ENCODE measurements at regions not wholly inside any gene's neighbourhood (a gene's known extent, or its start where the extent isn't known, plus 50 kb on each side); places are given as distances from the start of the nearest gene placed in this dataset.

DNA sequence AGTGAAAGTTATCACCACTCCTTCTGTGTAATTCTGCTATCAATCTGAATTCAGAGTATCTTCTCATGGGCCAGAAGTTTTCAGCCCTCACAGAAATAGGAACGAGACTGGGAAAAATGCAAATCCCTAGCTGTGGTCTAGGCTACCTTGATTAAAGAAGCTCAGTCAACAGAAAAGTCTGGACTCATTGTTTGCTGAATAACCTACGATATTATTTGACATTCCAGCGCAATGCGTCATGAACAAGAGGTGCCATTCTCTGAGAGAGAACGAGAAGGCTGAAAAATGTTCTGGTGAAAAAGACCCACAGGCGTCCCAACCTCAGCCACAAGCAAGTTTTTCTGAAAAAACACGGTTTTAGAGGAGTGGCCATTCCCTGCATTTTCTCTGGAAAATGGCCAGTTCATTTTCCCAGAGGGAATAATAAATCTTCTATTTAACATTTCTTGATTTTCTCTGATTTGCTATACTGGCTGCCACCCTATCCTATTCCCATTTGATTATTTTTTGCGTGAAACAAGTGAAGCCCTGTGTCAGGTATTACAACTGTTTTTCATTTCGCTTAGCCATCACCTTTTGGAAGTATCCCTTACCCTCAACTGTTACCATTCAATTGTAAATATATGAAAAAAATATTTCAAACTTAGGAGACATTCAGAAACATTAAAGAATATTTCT, 1117.6 kb upstream of the PRKX start:
- no peak overlapping the region for H3K4me2 ChIP-seq (ENCODE audit: low read length)
- no peaks in the 10 kb centered on the region for H3K27me3 ChIP-seq (ENCODE audit: insufficient read depth, low read depth, low read length)
- H3F3A ChIP-seq (ENCODE audit: insufficient read depth, low read length, poor library complexity, severe bottlenecking) = no peaks in the 10 kb centered on the region
- H3K36me3 ChIP-seq (ENCODE audit: insufficient read depth, low read length) = no peaks in the 10 kb centered on the region
- H3K79me2 ChIP-seq (replicated peaks; ENCODE audit: insufficient read depth, low read length) = no peaks in the 10 kb centered on the region
- no peaks in the 10 kb centered on the region for H3K9me3 ChIP-seq (ENCODE audit: low read length)
- TF ChIP-seq, protein P1, sequence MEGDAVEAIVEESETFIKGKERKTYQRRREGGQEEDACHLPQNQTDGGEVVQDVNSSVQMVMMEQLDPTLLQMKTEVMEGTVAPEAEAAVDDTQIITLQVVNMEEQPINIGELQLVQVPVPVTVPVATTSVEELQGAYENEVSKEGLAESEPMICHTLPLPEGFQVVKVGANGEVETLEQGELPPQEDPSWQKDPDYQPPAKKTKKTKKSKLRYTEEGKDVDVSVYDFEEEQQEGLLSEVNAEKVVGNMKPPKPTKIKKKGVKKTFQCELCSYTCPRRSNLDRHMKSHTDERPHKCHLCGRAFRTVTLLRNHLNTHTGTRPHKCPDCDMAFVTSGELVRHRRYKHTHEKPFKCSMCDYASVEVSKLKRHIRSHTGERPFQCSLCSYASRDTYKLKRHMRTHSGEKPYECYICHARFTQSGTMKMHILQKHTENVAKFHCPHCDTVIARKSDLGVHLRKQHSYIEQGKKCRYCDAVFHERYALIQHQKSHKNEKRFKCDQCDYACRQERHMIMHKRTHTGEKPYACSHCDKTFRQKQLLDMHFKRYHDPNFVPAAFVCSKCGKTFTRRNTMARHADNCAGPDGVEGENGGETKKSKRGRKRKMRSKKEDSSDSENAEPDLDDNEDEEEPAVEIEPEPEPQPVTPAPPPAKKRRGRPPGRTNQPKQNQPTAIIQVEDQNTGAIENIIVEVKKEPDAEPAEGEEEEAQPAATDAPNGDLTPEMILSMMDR (IDR thresholded peaks at IDR 0.05; ENCODE audit: poor library complexity, severe bottlenecking) = no peak
- TF ChIP-seq TAF1 (IDR thresholded peaks at IDR 0.05; ENCODE audit: low read depth) = no peak
- no peak for TF ChIP-seq MXI1 (conservative IDR thresholded peaks at IDR 0.05; ENCODE audit: poor library complexity, severe bottlenecking)
- TF ChIP-seq EP300 (conservative IDR thresholded peaks at IDR 0.05; ENCODE audit: poor library complexity, severe bottlenecking) = no peak
- TF ChIP-seq SMC3 (conservative IDR thresholded peaks at IDR 0.05; ENCODE audit: poor library complexity) = no peak
- TF ChIP-seq, protein P2, sequence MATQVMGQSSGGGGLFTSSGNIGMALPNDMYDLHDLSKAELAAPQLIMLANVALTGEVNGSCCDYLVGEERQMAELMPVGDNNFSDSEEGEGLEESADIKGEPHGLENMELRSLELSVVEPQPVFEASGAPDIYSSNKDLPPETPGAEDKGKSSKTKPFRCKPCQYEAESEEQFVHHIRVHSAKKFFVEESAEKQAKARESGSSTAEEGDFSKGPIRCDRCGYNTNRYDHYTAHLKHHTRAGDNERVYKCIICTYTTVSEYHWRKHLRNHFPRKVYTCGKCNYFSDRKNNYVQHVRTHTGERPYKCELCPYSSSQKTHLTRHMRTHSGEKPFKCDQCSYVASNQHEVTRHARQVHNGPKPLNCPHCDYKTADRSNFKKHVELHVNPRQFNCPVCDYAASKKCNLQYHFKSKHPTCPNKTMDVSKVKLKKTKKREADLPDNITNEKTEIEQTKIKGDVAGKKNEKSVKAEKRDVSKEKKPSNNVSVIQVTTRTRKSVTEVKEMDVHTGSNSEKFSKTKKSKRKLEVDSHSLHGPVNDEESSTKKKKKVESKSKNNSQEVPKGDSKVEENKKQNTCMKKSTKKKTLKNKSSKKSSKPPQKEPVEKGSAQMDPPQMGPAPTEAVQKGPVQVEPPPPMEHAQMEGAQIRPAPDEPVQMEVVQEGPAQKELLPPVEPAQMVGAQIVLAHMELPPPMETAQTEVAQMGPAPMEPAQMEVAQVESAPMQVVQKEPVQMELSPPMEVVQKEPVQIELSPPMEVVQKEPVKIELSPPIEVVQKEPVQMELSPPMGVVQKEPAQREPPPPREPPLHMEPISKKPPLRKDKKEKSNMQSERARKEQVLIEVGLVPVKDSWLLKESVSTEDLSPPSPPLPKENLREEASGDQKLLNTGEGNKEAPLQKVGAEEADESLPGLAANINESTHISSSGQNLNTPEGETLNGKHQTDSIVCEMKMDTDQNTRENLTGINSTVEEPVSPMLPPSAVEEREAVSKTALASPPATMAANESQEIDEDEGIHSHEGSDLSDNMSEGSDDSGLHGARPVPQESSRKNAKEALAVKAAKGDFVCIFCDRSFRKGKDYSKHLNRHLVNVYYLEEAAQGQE (IDR thresholded peaks at IDR 0.05; ENCODE audit: borderline replicate concordance) = no peak
- TF ChIP-seq RAD21 (conservative IDR thresholded peaks at IDR 0.05) = no peak
- no peak for TF ChIP-seq POLR2AphosphoS5 (IDR thresholded peaks at IDR 0.05)
- no peak for TF ChIP-seq EZH2 (IDR thresholded peaks at IDR 0.05; ENCODE audit: borderline replicate concordance, insufficient read depth, low read length, poor library complexity, severe bottlenecking)
- H3K9ac ChIP-seq (ENCODE audit: low read length) = no peak overlapping the region
- H3K9me2 ChIP-seq (ENCODE audit: insufficient read depth, low read length) = no peaks in the 10 kb centered on the region
- H2AFZ ChIP-seq (ENCODE audit: low read depth, low read length) = no peak overlapping the region
- no peak overlapping the region for H3K27ac ChIP-seq (ENCODE audit: low read length)
- H4K20me1 ChIP-seq (ENCODE audit: insufficient read depth) = no peaks in the 10 kb centered on the region
- no peak overlapping the region for H3K4me3 ChIP-seq (ENCODE audit: low read length)

DNA sequence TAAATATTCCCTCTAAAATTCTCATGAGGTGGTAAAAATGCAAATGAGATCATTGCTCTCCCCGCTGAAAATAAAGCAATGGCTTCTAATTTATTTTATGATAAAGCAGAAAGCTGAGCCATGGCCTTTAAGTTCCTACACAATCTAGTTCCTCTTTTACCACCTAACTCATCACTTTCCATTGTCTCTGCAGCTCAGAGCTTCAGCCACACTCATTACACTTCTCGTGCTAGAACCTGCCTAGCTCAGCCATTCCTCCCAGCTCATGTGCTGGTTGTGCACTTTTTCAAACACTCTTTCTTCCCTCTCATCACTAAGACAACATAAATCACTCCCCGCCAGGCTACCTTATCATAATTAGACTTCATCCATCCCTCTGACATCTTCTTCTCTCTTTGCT, 1112.1 kb upstream of the PRKX start:
- Histone ChIP-seq H3F3A (ENCODE audit: insufficient read depth, low read length, poor library complexity, severe bottlenecking) (no peaks in the 10 kb centered on the region), H4K20me1 (ENCODE audit: insufficient read depth) (no peaks in the 10 kb centered on the region), H3K36me3 (ENCODE audit: insufficient read depth, low read length) (no peaks in the 10 kb centered on the region), H3K27me3 (ENCODE audit: insufficient read depth, low read depth, low read length) (no peaks in the 10 kb centered on the region), H3K27ac (ENCODE audit: low read length) (no peak overlapping the region), H3K9me3 (ENCODE audit: low read length) (no peaks in the 10 kb centered on the region), H3K9ac (ENCODE audit: low read length) (no peak overlapping the region), H3K4me3 (ENCODE audit: low read length) (no peak overlapping the region), H3K9me2 (ENCODE audit: insufficient read depth, low read length) (no peaks in the 10 kb centered on the region), H3K4me2 (ENCODE audit: low read length) (no peak overlapping the region), H3K79me2 (replicated peaks; ENCODE audit: insufficient read depth, low read length) (no peaks in the 10 kb centered on the region), H2AFZ (ENCODE audit: low read depth, low read length) (no peak overlapping the region)
- TF ChIP-seq EZH2 (IDR thresholded peaks at IDR 0.05; ENCODE audit: borderline replicate concordance, insufficient read depth, low read length, poor library complexity, severe bottlenecking) (no peak), EP300 (conservative IDR thresholded peaks at IDR 0.05; ENCODE audit: poor library complexity, severe bottlenecking) (no peak), MXI1 (conservative IDR thresholded peaks at IDR 0.05; ENCODE audit: poor library complexity, severe bottlenecking) (no peak), SMC3 (conservative IDR thresholded peaks at IDR 0.05; ENCODE audit: poor library complexity) (no peak), RAD21 (conservative IDR thresholded peaks at IDR 0.05) (no peak), TAF1 (IDR thresholded peaks at IDR 0.05; ENCODE audit: low read depth) (no peak), POLR2AphosphoS5 (IDR thresholded peaks at IDR 0.05) (no peak)
- TF ChIP-seq, protein P2 (IDR thresholded peaks at IDR 0.05; ENCODE audit: borderline replicate concordance) = no peak
- TF ChIP-seq, protein P1 (IDR thresholded peaks at IDR 0.05; ENCODE audit: poor library complexity, severe bottlenecking) = no peak

Data from neural cell (in vitro differentiated cells).